IMR-90 (cell line): ENCODE measurements at regions not wholly inside any gene's neighbourhood (a gene's known extent, or its start where the extent isn't known, plus 50 kb on each side); places are given as distances from the start of the nearest gene placed in this dataset.

Source experiments
- ATAC-seq: fragments of 200-7000 bp; cut with Tn5 transposase; 2 replicates; pipeline ENCODE4 v1.9.1; 2020; ENCODE audit warnings: low read depth, mild to moderate bottlenecking, moderate library complexity
- BruUV-seq: library from RNA; stranded (reverse); fragments of 400-500 nt; replicated peaks from 2 replicates; lab custom pipeline; 2021; lab: Mats Ljungman, UMichigan
- CTCF ChIA-PET: fragments of 300-600 bp; formaldehyde crosslinking; extraction: SDS; loops from one replicate; lab custom pipeline; 2021; ENCODE audit warnings: antibody characterized with exemption; lab: Yijun Ruan, JAX
- POLR2A ChIA-PET: fragments of 300-600 bp; sonication (Branson Sonifier 250); formaldehyde crosslinking; loops from one replicate; lab custom pipeline; 2022; ENCODE audit warnings: antibody characterized with exemption; ENCODE audit not compliant: unreplicated experiment; lab: Charles Lee
- DNase-seq: peaks from one replicate; pipeline ENCODE4 v3.0.0; 2013
- H2AFZ ChIP-seq: replicated peaks from 2 replicates; pipeline ENCODE3; 2013; ENCODE audit warnings: low read length, mild to moderate bottlenecking; ENCODE audit not compliant: poor library complexity
- H2AK5ac ChIP-seq: 2 replicates; pipeline ENCODE4 v1.6.1; 2013; ENCODE audit warnings: low read depth, low read length, inconsistent platforms
- H2AK9ac ChIP-seq: replicated peaks from 2 replicates; pipeline ENCODE3; 2013; ENCODE audit warnings: mild to moderate bottlenecking, low read depth, low read length, moderate library complexity; ENCODE audit not compliant: poor library complexity
- H2BK120ac ChIP-seq: 2 replicates; pipeline ENCODE4 v1.6.1; 2013; ENCODE audit warnings: low read depth, low read length, inconsistent platforms
- H2BK15ac ChIP-seq: 3 replicates; pipeline ENCODE4 v1.6.1; 2013; ENCODE audit warnings: low read depth, low read length, inconsistent platforms
- H2BK20ac ChIP-seq: 2 replicates; pipeline ENCODE4 v1.6.1; 2013; ENCODE audit warnings: low read depth, mild to moderate bottlenecking, inconsistent platforms, low read length, moderate library complexity
- H2BK5ac ChIP-seq: 2 replicates; pipeline ENCODE4 v1.6.1; 2013; ENCODE audit warnings: mild to moderate bottlenecking, low read depth, low read length, inconsistent platforms; ENCODE audit not compliant: poor library complexity, severe bottlenecking
- H3K14ac ChIP-seq: replicated peaks from 2 replicates; pipeline ENCODE4 v1.6.1; 2013; ENCODE audit warnings: low read depth, low read length, inconsistent platforms
- H3K18ac ChIP-seq: 2 replicates; pipeline ENCODE4 v1.6.1; 2013; ENCODE audit warnings: low read depth, low read length, control low read depth
- H3K23ac ChIP-seq: 2 replicates; pipeline ENCODE4 v1.6.1; 2013; ENCODE audit warnings: low read depth, low read length, inconsistent platforms
- H3K27ac ChIP-seq: 2 replicates; pipeline ENCODE4 v1.5.1; 2013; ENCODE audit warnings: mild to moderate bottlenecking, control low read depth, low read length; ENCODE audit not compliant: insufficient read depth
- H3K27me3 ChIP-seq: 2 replicates; pipeline ENCODE4 v1.6.1; 2013; ENCODE audit warnings: low read length; ENCODE audit not compliant: control insufficient read depth, insufficient read depth
- H3K36me3 ChIP-seq: 2 replicates; pipeline ENCODE4 v1.6.1; 2013; ENCODE audit warnings: low read length, mixed read lengths; ENCODE audit not compliant: control insufficient read depth, insufficient read depth
- H3K4ac ChIP-seq: 2 replicates; pipeline ENCODE4 v1.6.1; 2013; ENCODE audit warnings: low read depth, low read length, inconsistent platforms
- H3K4me1 ChIP-seq: 2 replicates; pipeline ENCODE4 v1.6.1; 2013; ENCODE audit warnings: low read length, mixed read lengths; ENCODE audit not compliant: control insufficient read depth, insufficient read depth
- H3K4me2 ChIP-seq: 2 replicates; pipeline ENCODE4 v1.6.1; 2013; ENCODE audit warnings: low read depth, mild to moderate bottlenecking, control low read depth, low read length, moderate library complexity
- H3K4me3 ChIP-seq: 2 replicates; pipeline ENCODE4 v1.5.1; 2013; ENCODE audit warnings: low read depth, mild to moderate bottlenecking, control low read depth, low read length, moderate library complexity; ENCODE audit not compliant: insufficient read depth
- H3K56ac ChIP-seq: 2 replicates; pipeline ENCODE4 v1.6.1; 2013; ENCODE audit warnings: low read length, inconsistent platforms; ENCODE audit not compliant: insufficient read depth; ENCODE audit errors: extremely low read depth
- H3K79me1 ChIP-seq, 2 experiments: 2 replicates each; pipeline ENCODE4 v1.6.1; 2013; ENCODE audit warnings: low read length in 2 of 2, inconsistent platforms in 1 of 2, low read depth in 1 of 2
- H3K9ac ChIP-seq: 2 replicates; pipeline ENCODE4 v1.6.1; 2013; ENCODE audit warnings: low read depth, low read length, control low read depth
- H3K9me1 ChIP-seq: 2 replicates; pipeline ENCODE4 v1.6.1; 2013; ENCODE audit warnings: low read length, inconsistent platforms; ENCODE audit not compliant: insufficient read depth
- H3K9me3 ChIP-seq: 2 replicates; pipeline ENCODE4 v1.6.1; 2013; ENCODE audit warnings: low read length; ENCODE audit not compliant: control insufficient read depth, insufficient read depth
- H4K20me1 ChIP-seq: 2 replicates; pipeline ENCODE4 v1.6.1; 2013; ENCODE audit warnings: low read length, inconsistent platforms; ENCODE audit not compliant: insufficient read depth
- H4K5ac ChIP-seq: 2 replicates; pipeline ENCODE4 v1.6.1; 2013; ENCODE audit warnings: mild to moderate bottlenecking, low read depth, low read length, control low read depth
- H4K8ac ChIP-seq, 2 experiments: 2 replicates each; pipeline ENCODE4 v1.6.1; 2013; ENCODE audit warnings: low read depth in 2 of 2, low read length in 2 of 2, control low read depth in 1 of 2, inconsistent platforms in 1 of 2
- H4K91ac ChIP-seq: 2 replicates; pipeline ENCODE4 v1.6.1; 2013; ENCODE audit warnings: low read depth, low read length, inconsistent platforms; ENCODE audit not compliant: insufficient read depth
- BHLHE40 ChIP-seq: fragments of 150-350 bp; IDR thresholded peaks from 2 replicates; pipeline ENCODE4 v1.6.1; 2016; ENCODE audit warnings: mild to moderate bottlenecking, low read depth, low read length
- CHD1 ChIP-seq: IDR thresholded peaks from 2 replicates; pipeline ENCODE4 v1.6.1; 2012; ENCODE audit warnings: low read depth, low read length, improper control_type of control experiment
- FOS ChIP-seq: fragments of 150-350 bp; IDR thresholded peaks from 2 replicates; pipeline ENCODE4 v1.6.1; 2016; ENCODE audit warnings: low read depth, low read length
- MAFK ChIP-seq: IDR thresholded peaks from 2 replicates; pipeline ENCODE4 v1.6.1; 2012; ENCODE audit warnings: low read depth, low read length, improper control_type of control experiment
- MAZ ChIP-seq: IDR thresholded peaks from 2 replicates; pipeline ENCODE4 v1.6.1; 2012; ENCODE audit warnings: low read depth, mild to moderate bottlenecking, low read length, improper control_type of control experiment, moderate library complexity, borderline replicate concordance
- MXI1 ChIP-seq: IDR thresholded peaks from 2 replicates; pipeline ENCODE4 v1.6.1; 2012; ENCODE audit warnings: low read depth, mild to moderate bottlenecking, low read length, moderate library complexity, borderline replicate concordance
- NFE2L2 ChIP-seq: fragments of 150-350 bp; IDR thresholded peaks from 2 replicates; pipeline ENCODE4 v1.6.1; 2016; ENCODE audit warnings: low read depth, mild to moderate bottlenecking, low read length
- POLR2A ChIP-seq: IDR thresholded peaks from 2 replicates; pipeline ENCODE4 v1.6.1; 2012; ENCODE audit warnings: mild to moderate bottlenecking, low read depth, low read length
- RAD21 ChIP-seq: IDR thresholded peaks from 2 replicates; pipeline ENCODE4 v1.6.1; 2012; ENCODE audit warnings: low read length, improper control_type of control experiment
- RCOR1 ChIP-seq: IDR thresholded peaks from 2 replicates; pipeline ENCODE4 v1.6.1; 2012; ENCODE audit warnings: mild to moderate bottlenecking, low read length, improper control_type of control experiment; ENCODE audit not compliant: insufficient replicate concordance
- RFX5 ChIP-seq: IDR thresholded peaks from 2 replicates; pipeline ENCODE4 v1.8.0; 2012; ENCODE audit warnings: low read depth, mild to moderate bottlenecking, low read length, moderate library complexity
- SMC3 ChIP-seq: fragments of 150-350 bp; IDR thresholded peaks from 2 replicates; pipeline ENCODE4 v1.6.1; 2016; ENCODE audit warnings: low read depth, mild to moderate bottlenecking, antibody characterized with exemption, low read length, moderate library complexity
- dilution Hi-C: fragments of 300-500 bp; cut with HindIII; formaldehyde crosslinking; loops from one replicate; pipeline ENCODE4 v1.14.3; 2018; ENCODE audit warnings: low sequenced_read_pairs; ENCODE audit not compliant: unreplicated experiment
- in situ Hi-C: fragments of 300-500 bp; cut with MboI; formaldehyde crosslinking; loops from 3 replicates; pipeline ENCODE4 v1.14.3; 2019; ENCODE audit warnings: low sequenced_read_pairs, inconsistent platforms, mixed read lengths
- intact Hi-C: fragments of 100-400 bp; cut with micrococcal nuclease; formaldehyde crosslinking; loops from 2 replicates; pipeline ENCODE4 v1.10.0; 2022
- TF ChIP-seq, protein P1 (sequence below): conservative IDR thresholded peaks from 2 replicates; pipeline ENCODE4 v1.5.1; 2012; ENCODE audit warnings: mild to moderate bottlenecking, low read depth, low read length, improper control_type of control experiment
- TF ChIP-seq, protein P2 (sequence below): fragments of 150-350 bp; IDR thresholded peaks from 2 replicates; pipeline ENCODE4 v1.6.1; 2016; ENCODE audit warnings: low read depth, mild to moderate bottlenecking, low read length, moderate library complexity, borderline replicate concordance
- TF ChIP-seq, protein P3 (sequence below): fragments of 150-350 bp; IDR thresholded peaks from 2 replicates; pipeline ENCODE4 v1.6.1; 2017; ENCODE audit warnings: mild to moderate bottlenecking, antibody characterized with exemption, low read length, low read depth

DNA sequence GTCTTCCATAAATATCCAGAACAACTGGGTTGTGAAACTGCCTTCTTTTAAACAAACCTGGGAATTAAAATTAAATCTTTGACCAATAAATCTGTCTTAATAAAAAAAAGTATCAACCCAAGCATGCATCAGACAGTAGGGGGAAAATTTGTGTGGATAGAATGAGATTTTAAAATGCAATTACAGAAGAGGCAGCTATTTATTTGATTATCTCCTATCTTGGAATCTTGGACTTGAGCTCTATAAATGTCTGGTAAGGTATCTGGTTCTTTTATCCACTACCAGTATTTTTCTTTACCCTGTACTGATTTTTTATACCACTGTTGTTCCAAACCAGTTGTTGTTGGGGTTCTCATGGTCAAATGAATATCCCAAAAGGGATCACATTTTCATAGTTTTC, 157.6 kb upstream of the VEPH1 start:
- H2BK15ac ChIP-seq: no peak overlapping the region
- H3K9me1 ChIP-seq: no peaks in the 10 kb centered on the region
- H3K27me3 ChIP-seq: 0 out of 2 replicates have a peak, but pooled peaks cover 1% of the 10 kb centered on the region
- no peak overlapping the region for H3K4ac ChIP-seq
- no peak overlapping the region for H3K23ac ChIP-seq
- no peak overlapping the region for H4K5ac ChIP-seq
- no peak overlapping the region for H4K8ac ChIP-seq
- no peaks in the 10 kb centered on the region for H3K4me1 ChIP-seq
- no peak overlapping the region for H3K14ac ChIP-seq
- no peak overlapping the region for H4K91ac ChIP-seq
- H2AK9ac ChIP-seq: no peak overlapping the region
- H3K27ac ChIP-seq: no peak overlapping the region
- ChIA-PET POLR2A (no interaction called here), CTCF (no interaction called here)
- BruUV-seq: no TSS peak
- dilution Hi-C loops: no loop called here
- intact Hi-C loops: no loop called here
- no peak overlapping the region for H3K4me2 ChIP-seq
- ATAC-seq: no peak
- no peak overlapping the region for H2BK120ac ChIP-seq
- no peak overlapping the region for H2AFZ ChIP-seq
- H3K18ac ChIP-seq: no peak overlapping the region
- DNase-seq: no peak
- H2BK5ac ChIP-seq: no peak overlapping the region
- H3K36me3 ChIP-seq: no peaks in the 10 kb centered on the region
- no peak overlapping the region for H2BK20ac ChIP-seq
- H3K4me3 ChIP-seq: no peak overlapping the region
- no peak overlapping the region for H2AK5ac ChIP-seq
- H4K20me1 ChIP-seq: no peaks in the 10 kb centered on the region
- TF ChIP-seq, protein P1, sequence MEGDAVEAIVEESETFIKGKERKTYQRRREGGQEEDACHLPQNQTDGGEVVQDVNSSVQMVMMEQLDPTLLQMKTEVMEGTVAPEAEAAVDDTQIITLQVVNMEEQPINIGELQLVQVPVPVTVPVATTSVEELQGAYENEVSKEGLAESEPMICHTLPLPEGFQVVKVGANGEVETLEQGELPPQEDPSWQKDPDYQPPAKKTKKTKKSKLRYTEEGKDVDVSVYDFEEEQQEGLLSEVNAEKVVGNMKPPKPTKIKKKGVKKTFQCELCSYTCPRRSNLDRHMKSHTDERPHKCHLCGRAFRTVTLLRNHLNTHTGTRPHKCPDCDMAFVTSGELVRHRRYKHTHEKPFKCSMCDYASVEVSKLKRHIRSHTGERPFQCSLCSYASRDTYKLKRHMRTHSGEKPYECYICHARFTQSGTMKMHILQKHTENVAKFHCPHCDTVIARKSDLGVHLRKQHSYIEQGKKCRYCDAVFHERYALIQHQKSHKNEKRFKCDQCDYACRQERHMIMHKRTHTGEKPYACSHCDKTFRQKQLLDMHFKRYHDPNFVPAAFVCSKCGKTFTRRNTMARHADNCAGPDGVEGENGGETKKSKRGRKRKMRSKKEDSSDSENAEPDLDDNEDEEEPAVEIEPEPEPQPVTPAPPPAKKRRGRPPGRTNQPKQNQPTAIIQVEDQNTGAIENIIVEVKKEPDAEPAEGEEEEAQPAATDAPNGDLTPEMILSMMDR: no peak
- no peak for TF ChIP-seq RFX5
- TF ChIP-seq CHD1: no peak
- no peak for TF ChIP-seq MXI1
- TF ChIP-seq, protein P2, sequence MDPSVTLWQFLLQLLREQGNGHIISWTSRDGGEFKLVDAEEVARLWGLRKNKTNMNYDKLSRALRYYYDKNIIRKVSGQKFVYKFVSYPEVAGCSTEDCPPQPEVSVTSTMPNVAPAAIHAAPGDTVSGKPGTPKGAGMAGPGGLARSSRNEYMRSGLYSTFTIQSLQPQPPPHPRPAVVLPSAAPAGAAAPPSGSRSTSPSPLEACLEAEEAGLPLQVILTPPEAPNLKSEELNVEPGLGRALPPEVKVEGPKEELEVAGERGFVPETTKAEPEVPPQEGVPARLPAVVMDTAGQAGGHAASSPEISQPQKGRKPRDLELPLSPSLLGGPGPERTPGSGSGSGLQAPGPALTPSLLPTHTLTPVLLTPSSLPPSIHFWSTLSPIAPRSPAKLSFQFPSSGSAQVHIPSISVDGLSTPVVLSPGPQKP: no peak
- TF ChIP-seq MAFK: no peak
- TF ChIP-seq POLR2A: no peak
- TF ChIP-seq, protein P3, sequence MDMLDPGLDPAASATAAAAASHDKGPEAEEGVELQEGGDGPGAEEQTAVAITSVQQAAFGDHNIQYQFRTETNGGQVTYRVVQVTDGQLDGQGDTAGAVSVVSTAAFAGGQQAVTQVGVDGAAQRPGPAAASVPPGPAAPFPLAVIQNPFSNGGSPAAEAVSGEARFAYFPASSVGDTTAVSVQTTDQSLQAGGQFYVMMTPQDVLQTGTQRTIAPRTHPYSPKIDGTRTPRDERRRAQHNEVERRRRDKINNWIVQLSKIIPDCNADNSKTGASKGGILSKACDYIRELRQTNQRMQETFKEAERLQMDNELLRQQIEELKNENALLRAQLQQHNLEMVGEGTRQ: no peak
- TF ChIP-seq BHLHE40: no peak
- no peak for TF ChIP-seq NFE2L2
- TF ChIP-seq SMC3: no peak
- no peak for TF ChIP-seq MAZ
- no peak for TF ChIP-seq RAD21
- TF ChIP-seq RCOR1: no peak
- no peak for TF ChIP-seq FOS
- H3K9me3 ChIP-seq: no peaks in the 10 kb centered on the region
- no peaks in the 10 kb centered on the region for H3K79me1 ChIP-seq
- H3K9ac ChIP-seq: no peak overlapping the region
- in situ Hi-C loops: no loop called here
- no peak overlapping the region for H3K56ac ChIP-seq
